ENCODE measurements at regions not wholly inside any gene's neighbourhood (a gene's known extent, or its start where the extent isn't known, plus 50 kb on each side); places are given as distances from the start of the nearest gene placed in this dataset.

GRCh38 chr21:33976082-33977016, 60.7 kb upstream of the ATP5PO start:
- H4K8ac ChIP-seq (replicated peaks; ENCODE audit: insufficient read length, low read depth, low read length) = no peak overlapping the region
- H3K79me2 ChIP-seq (ENCODE audit: insufficient read depth, low read length) = no peaks in the 10 kb centered on the region
- H4K91ac ChIP-seq (ENCODE audit: insufficient read length, low read depth, low read length) = no peak overlapping the region
- H3K36me3 Mint-ChIP-seq (ENCODE audit: insufficient read depth in 1 of 3, low read depth in 3 of 3) = no peaks in the 10 kb centered on the region
- no peak overlapping the region for H2BK12ac ChIP-seq (ENCODE audit: insufficient read length, low read depth, low read length)
- H3K56ac ChIP-seq (ENCODE audit: insufficient read length, low read depth, low read length) = no peak overlapping the region
- no peaks in the 10 kb centered on the region for H3K9me3 ChIP-seq (ENCODE audit: control insufficient read depth, low read depth, low read length)
- no peaks in the 10 kb centered on the region; the same call in 1 of the 2 replicates for H3K27me3 Mint-ChIP-seq (ENCODE audit: low read depth)
- no peak overlapping the region for H3K14ac ChIP-seq (ENCODE audit: insufficient read depth, low read length)
- no peak overlapping the region for H2BK120ac ChIP-seq (ENCODE audit: low read depth, low read length, poor library complexity, severe bottlenecking)
- H2AK5ac ChIP-seq (ENCODE audit: insufficient read length, low read length) = no peak overlapping the region
- no peak overlapping the region for H4K5ac ChIP-seq (ENCODE audit: insufficient read length, low read depth, low read length)
- TF ChIP-seq CTCF (conservative IDR thresholded peaks at IDR 0.05) = no peak
- H3K4me1 Mint-ChIP-seq = peaks cover 28 to 36% of the 10 kb centered on the region in 2 experiments
- no peak overlapping the region for H3T11ph ChIP-seq (ENCODE audit: low read length)
- H3K4me3 Mint-ChIP-seq = no peak overlapping the region
- no peaks in the 10 kb centered on the region for H4K20me1 ChIP-seq (ENCODE audit: control insufficient read depth, insufficient read depth, insufficient read length)
- no CpG with 5 or more reads among the region's 14 CpGs for WGBS (ENCODE audit: extremely low coverage, insufficient read length, low lambda C conversion rate)
- H2BK15ac ChIP-seq (ENCODE audit: low read depth, low read length) = no peak overlapping the region
- H3K79me1 ChIP-seq (ENCODE audit: insufficient read depth, low read depth, low read length, poor library complexity, severe bottlenecking) = no peaks in the 10 kb centered on the region
- no peak overlapping the region for H2AFZ ChIP-seq (ENCODE audit: low read length)
- no peak overlapping the region for H3K4me2 ChIP-seq (ENCODE audit: insufficient read depth, insufficient read length, low read length)
- H3K27ac ChIP-seq (ENCODE audit: insufficient read length, low read depth, low read length) = no peak overlapping the region
- peaks cover 0 to 3% of the 10 kb centered on the region in 2 experiments; a peak in 2 of 5 replicates for H3K9me3 Mint-ChIP-seq
- no peak overlapping the region for H2BK20ac ChIP-seq (ENCODE audit: low read depth, low read length, poor library complexity, severe bottlenecking)
- no peaks in the 10 kb centered on the region for H3K27me3 ChIP-seq (ENCODE audit: insufficient read depth, low read length)
- no peak for DNase-seq
- peak overlapping the region in 2 of 3 experiments; percentile 17 to 88; a peak in 2 of 7 replicates for H3K27ac Mint-ChIP-seq
- H3K23ac ChIP-seq (ENCODE audit: insufficient read length, low read depth, low read length) = no peak overlapping the region
- H3K18ac ChIP-seq (ENCODE audit: insufficient read length, low read depth, low read length) = no peak overlapping the region
- no peak overlapping the region for H3K4ac ChIP-seq (ENCODE audit: low read depth, low read length)
- no peak overlapping the region for H3K9ac ChIP-seq (ENCODE audit: extremely low read depth, insufficient read length, low read length)
- peaks cover 5% of the 10 kb centered on the region; the same call in 1 of the 2 replicates for H3K4me1 ChIP-seq (ENCODE audit: insufficient read depth, low read length)
- no peak overlapping the region for H2BK5ac ChIP-seq (ENCODE audit: insufficient read length, low read length)
- no peaks in the 10 kb centered on the region for H3K23me2 ChIP-seq (ENCODE audit: insufficient read length, low read depth, low read length, poor library complexity, severe bottlenecking)
